SJSA1 (cell line): ENCODE measurements at regions not wholly inside any gene's neighbourhood (a gene's known extent, or its start where the extent isn't known, plus 50 kb on each side); places are given as distances from the start of the nearest gene placed in this dataset.

Source experiments
- DNase-seq, 2 experiments: peaks; one replicate each; pipeline ENCODE4 v3.0.0-alpha.2; 2015 to 2020; ENCODE audit warnings: low spot score in 2 of 2, low read depth in 1 of 2
- H3K27ac ChIP-seq: fragments of 250-450 bp; sonication (Bioruptor Pico); 2 replicates; pipeline ENCODE4 v1.5.1; 2020; ENCODE audit warnings: mild to moderate bottlenecking, moderate library complexity
- H3K27me3 ChIP-seq: fragments of 250-450 bp; sonication (Bioruptor Pico); replicated peaks from 2 replicates; pipeline ENCODE4 v1.5.1; 2020; ENCODE audit warnings: mild to moderate bottlenecking, moderate library complexity
- H3K36me3 ChIP-seq: fragments of 250-450 bp; sonication (Bioruptor Pico); 2 replicates; pipeline ENCODE4 v1.5.1; 2020; ENCODE audit warnings: mild to moderate bottlenecking
- H3K4me1 ChIP-seq: fragments of 250-450 bp; sonication (Bioruptor Pico); replicated peaks from 2 replicates; pipeline ENCODE4 v1.6.1; 2021; ENCODE audit warnings: mild to moderate bottlenecking
- H3K4me3 ChIP-seq: fragments of 250-450 bp; sonication (Bioruptor Pico); 2 replicates; pipeline ENCODE4 v1.5.1; 2020; ENCODE audit warnings: mild to moderate bottlenecking
- H3K9me3 ChIP-seq: fragments of 250-450 bp; sonication (Bioruptor Pico); replicated peaks from 2 replicates; pipeline ENCODE4 v1.5.1; 2020; ENCODE audit warnings: mild to moderate bottlenecking

GRCh38 chr18:56326336-56327072 is 311.9 kb downstream of the TXNL1 start:
- DNase-seq, result no peak
- peaks cover 3% of the 10 kb centered on the region; the same call in 1 of the 2 replicates for H3K9me3 ChIP-seq
- no peak overlapping the region for H3K4me3 ChIP-seq
- no peaks in the 10 kb centered on the region for H3K27me3 ChIP-seq
- H3K36me3 ChIP-seq, result no peaks in the 10 kb centered on the region
- peaks cover 9% of the 10 kb centered on the region for H3K4me1 ChIP-seq
- H3K27ac ChIP-seq, result no peak overlapping the region

DNA sequence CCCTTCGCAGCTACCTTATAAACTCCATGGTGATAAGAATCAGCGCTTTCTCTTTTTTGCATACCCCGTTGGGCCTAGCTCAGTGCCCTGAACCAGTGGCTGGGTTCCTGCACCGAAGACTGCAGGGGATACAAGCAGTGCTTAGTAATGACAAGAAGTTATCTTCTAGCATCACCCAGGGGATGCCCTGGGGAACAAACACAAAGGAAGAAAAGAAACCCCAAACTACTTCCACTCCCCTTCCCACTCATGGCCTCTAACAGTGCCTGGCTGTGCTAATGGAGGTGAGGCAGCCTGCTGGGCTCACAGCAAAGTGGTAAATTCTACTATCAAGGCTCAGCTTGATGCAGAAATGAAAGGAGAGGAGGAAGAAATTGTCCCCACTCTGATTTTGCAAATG is 314.7 kb downstream of the TXNL1 start:
- H3K4me1 ChIP-seq, result no peaks in the 10 kb centered on the region
- no peaks in the 10 kb centered on the region for H3K27me3 ChIP-seq
- no peaks in the 10 kb centered on the region for H3K9me3 ChIP-seq
- no peak overlapping the region for H3K27ac ChIP-seq
- DNase-seq, result no peak
- no peaks in the 10 kb centered on the region for H3K36me3 ChIP-seq
- H3K4me3 ChIP-seq, result no peak overlapping the region

DNA sequence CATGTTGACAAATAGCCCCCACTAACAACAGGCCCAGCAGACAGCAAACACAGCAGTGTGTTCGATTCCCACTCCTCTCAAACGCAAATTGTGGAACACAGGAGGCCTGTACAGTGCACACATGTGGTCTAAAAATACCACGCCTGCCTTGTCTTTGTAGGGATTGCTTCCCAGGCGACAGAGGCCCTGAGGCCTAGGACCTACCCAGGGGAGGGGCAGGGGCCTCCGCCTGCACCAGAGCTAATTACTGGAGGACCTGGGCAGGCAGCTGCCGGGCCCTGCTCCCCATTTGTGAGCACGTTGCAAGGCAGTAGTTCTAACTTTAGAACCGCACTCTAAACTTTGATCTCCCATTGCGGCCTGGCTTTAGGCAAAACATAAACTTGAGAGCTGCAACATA is 316.0 kb downstream of the TXNL1 start:
- no peak overlapping the region for H3K27ac ChIP-seq

DNA sequence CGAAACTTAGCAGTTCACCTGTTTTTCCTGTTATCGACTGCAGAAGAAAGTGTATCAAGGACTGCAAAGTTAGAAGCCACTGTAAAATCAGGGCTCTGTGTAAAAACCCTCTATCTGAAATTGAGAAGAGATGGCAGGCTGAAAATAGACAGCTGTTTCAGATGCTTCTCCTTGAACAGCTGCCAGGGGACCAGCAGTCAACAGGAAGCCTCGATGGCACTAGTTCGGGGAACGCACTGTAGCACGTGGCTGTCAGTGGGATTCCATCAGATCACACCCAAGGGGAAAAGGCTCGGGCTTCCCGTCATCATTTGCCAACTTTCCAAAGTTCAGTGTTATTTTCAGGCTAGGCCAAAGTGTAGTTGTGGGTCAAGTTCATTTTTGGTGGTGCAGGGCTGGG is 316.9 kb downstream of the TXNL1 start:
- H3K4me3 ChIP-seq, result no peak overlapping the region
- H3K36me3 ChIP-seq, result no peaks in the 10 kb centered on the region
- no peaks in the 10 kb centered on the region for H3K4me1 ChIP-seq
- no peak overlapping the region for H3K27ac ChIP-seq
- H3K9me3 ChIP-seq, result no peaks in the 10 kb centered on the region
- DNase-seq, result no peak
- H3K27me3 ChIP-seq, result no peaks in the 10 kb centered on the region

More for the DNA sequence above, 316.0 kb downstream of the TXNL1 start:
- Histone ChIP-seq H3K4me1 (no peaks in the 10 kb centered on the region), H3K9me3 (no peaks in the 10 kb centered on the region), H3K36me3 (no peaks in the 10 kb centered on the region), H3K27me3 (no peaks in the 10 kb centered on the region), H3K4me3 (no peak overlapping the region)
- DNase-seq, result no peak

GRCh38 chr18:56319953-56320352 is 318.4 kb downstream of the TXNL1 start:
- Histone ChIP-seq H3K27me3 (no peaks in the 10 kb centered on the region), H3K4me1 (peaks cover 4% of the 10 kb centered on the region), H3K4me3 (no peak overlapping the region), H3K27ac (no peak overlapping the region), H3K36me3 (no peaks in the 10 kb centered on the region), H3K9me3 (no peaks in the 10 kb centered on the region)
- DNase-seq, result no peak

DNA sequence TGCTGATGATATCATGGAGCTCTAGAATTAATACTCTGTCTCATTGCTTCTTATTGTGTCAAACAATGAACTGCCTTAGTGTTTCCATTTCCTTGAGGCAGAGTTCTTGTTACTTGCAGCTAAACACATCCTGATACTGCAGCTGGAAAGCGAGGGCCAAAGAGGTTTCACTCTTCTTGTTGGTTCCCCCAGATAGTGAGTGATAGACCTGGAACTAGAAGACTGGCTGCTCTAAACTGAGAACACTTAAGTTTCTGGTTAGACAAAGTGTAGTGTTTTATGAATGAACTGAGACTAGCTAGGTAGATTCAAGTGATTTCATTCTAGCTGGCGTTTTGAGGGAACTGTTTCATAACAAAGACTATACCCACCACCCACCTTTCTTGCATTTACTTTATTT is 321.7 kb downstream of the TXNL1 start:
- no peak for DNase-seq
- Histone ChIP-seq H3K4me3 (no peak overlapping the region), H3K9me3 (no peaks in the 10 kb centered on the region), H3K4me1 (peaks cover 4% of the 10 kb centered on the region), H3K36me3 (no peaks in the 10 kb centered on the region), H3K27me3 (no peaks in the 10 kb centered on the region), H3K27ac (no peak overlapping the region)

GRCh38 chr18:56315363-56315762 is 323.0 kb downstream of the TXNL1 start:
- DNase-seq, result peak in 1 of 2 experiments; percentile 7

DNA sequence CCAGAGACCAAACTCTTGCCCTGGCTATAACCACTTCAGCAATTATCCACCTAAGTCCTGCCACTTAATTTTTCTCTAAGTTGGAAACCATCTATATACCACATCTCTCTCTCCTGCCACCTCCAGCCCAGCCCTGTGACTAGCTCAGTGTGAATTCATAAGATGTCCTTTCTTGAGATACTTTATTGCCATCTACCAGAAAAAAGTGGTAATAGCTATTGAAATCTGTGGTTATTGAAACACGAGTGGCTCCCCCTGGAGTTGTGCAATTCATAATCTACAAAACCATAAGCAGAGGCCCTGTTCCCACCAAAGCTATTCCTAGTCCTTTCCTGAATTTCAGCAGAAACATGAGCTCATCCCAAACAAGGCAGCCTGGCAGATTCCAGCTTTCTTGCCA is 324.0 kb downstream of the TXNL1 start:
- H3K4me3 ChIP-seq, result no peak overlapping the region
- DNase-seq, result no peak
- no peaks in the 10 kb centered on the region for H3K36me3 ChIP-seq
- peaks cover 4% of the 10 kb centered on the region for H3K4me1 ChIP-seq
- H3K9me3 ChIP-seq, result no peaks in the 10 kb centered on the region
- no peak overlapping the region for H3K27ac ChIP-seq
- H3K27me3 ChIP-seq, result no peaks in the 10 kb centered on the region

More at GRCh38 chr18:56315363-56315762, 323.0 kb downstream of the TXNL1 start:
- H3K4me1 ChIP-seq, result peaks cover 4% of the 10 kb centered on the region
- H3K9me3 ChIP-seq, result no peaks in the 10 kb centered on the region
- no peaks in the 10 kb centered on the region for H3K36me3 ChIP-seq
- H3K27ac ChIP-seq, result no peak overlapping the region
- H3K27me3 ChIP-seq, result no peaks in the 10 kb centered on the region
- no peak overlapping the region for H3K4me3 ChIP-seq

DNA sequence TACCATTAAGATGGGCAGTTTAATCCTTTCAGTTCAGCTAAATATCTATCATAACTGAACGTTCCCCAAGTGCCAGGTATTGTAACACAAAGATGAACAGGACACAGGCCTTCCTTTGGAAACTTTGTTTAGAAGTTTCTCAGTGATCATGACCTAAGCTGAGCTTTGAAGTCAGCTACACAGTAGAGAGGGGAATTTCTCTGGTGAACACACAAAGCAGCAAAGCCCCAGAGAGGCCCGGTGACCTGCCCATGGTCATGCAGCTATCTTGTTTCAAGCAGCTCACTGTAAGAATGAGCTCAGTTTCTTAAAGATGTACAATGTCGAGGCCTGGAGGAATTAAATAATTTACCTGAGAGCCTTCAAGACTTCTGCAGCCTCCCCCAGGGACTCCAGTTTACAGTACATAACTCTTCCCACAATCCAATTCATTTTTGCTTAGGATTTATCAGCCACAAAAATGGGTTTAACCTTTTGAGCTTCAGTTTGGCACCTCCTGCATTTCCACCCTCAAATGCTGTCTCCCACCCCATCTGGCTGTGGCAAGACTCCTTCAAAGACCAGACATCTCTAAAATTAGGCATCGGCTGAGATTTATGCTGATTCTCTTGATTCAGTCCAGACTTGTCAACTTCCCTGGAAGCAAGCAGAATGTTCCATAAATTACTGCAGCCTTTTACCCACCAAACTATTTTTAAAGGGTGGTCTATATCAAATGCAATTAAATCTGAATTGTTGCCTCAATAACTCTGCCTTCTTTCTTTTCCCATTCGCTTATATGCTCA is 325.6 kb downstream of the TXNL1 start:
- H3K27ac ChIP-seq, result no peak overlapping the region
- no peaks in the 10 kb centered on the region for H3K27me3 ChIP-seq
- H3K9me3 ChIP-seq, result no peaks in the 10 kb centered on the region
- DNase-seq, result no peak
- peaks cover 4% of the 10 kb centered on the region for H3K4me1 ChIP-seq
- no peaks in the 10 kb centered on the region for H3K36me3 ChIP-seq
- no peak overlapping the region for H3K4me3 ChIP-seq

- 0 out of 2 replicates have a peak, but pooled peaks cover 2% of the 10 kb centered on the region for H3K9me3 ChIP-seq
- no peaks in the 10 kb centered on the region for H3K36me3 ChIP-seq
- no peak for DNase-seq
- H3K4me3 ChIP-seq, result no peak overlapping the region
- no peak overlapping the region for H3K27ac ChIP-seq
- no peaks in the 10 kb centered on the region for H3K4me1 ChIP-seq
- H3K27me3 ChIP-seq, result no peaks in the 10 kb centered on the region
Observed at GRCh38 chr18:56309104-56309503, 329.3 kb downstream of the TXNL1 start.

DNA sequence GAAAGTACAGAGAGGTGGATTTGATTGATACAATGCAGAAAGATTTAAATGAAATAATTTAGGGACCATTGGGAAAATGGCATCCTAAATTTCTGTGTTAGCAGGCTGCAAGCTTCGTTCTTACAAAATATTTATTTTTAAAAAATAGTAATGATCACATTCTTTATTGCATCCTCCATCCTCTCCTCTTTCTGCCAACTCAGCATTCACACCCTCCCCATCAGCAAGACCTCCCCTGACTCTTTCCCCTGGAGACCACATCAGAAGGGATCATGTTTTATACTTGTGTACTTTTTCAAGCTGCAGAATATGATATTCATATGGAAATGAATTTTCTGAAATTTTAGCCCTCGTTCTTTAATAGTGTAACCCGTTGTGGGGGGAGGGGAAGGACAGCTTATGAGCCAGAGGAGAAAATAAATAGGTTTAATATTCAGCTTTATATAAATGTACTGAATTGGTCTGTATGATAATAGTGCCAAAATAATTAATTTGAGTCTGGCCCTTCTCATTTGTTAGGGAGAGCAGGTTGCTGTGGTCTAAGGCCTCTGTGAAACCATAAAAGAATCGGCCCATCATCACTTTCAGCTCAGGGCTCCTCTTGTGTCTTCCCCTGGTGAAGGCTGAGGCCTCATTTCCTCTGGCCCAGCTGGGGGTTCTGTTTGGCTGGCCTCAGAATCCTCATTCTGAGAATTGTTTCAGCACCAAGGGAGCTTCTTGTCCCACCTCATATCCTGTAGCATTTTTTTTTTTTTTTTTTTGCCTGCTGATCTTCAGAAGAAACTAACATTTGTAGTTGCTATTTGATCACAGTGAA is 330.8 kb downstream of the TXNL1 start:
- no peak overlapping the region for H3K4me3 ChIP-seq
- no peak overlapping the region for H3K27ac ChIP-seq
- DNase-seq, result no peak
- no peaks in the 10 kb centered on the region for H3K4me1 ChIP-seq
- no peaks in the 10 kb centered on the region for H3K27me3 ChIP-seq
- H3K9me3 ChIP-seq, result 0 out of 2 replicates have a peak, but pooled peaks cover 2% of the 10 kb centered on the region
- no peaks in the 10 kb centered on the region for H3K36me3 ChIP-seq

GRCh38 chr18:56306797-56307196 is 331.6 kb downstream of the TXNL1 start:
- H3K27ac ChIP-seq, result no peak overlapping the region
- H3K4me3 ChIP-seq, result no peak overlapping the region
- no peaks in the 10 kb centered on the region for H3K36me3 ChIP-seq
- DNase-seq, result no peak
- H3K27me3 ChIP-seq, result no peaks in the 10 kb centered on the region
- no peaks in the 10 kb centered on the region for H3K4me1 ChIP-seq
- 0 out of 2 replicates have a peak, but pooled peaks cover 2% of the 10 kb centered on the region for H3K9me3 ChIP-seq

- H3K4me1 ChIP-seq, result no peaks in the 10 kb centered on the region
- H3K9me3 ChIP-seq, result 0 out of 2 replicates have a peak, but pooled peaks cover 2% of the 10 kb centered on the region
- H3K4me3 ChIP-seq, result no peak overlapping the region
- DNase-seq, result no peak
- H3K27ac ChIP-seq, result no peak overlapping the region
- no peaks in the 10 kb centered on the region for H3K36me3 ChIP-seq
- no peaks in the 10 kb centered on the region for H3K27me3 ChIP-seq
Observed at GRCh38 chr18:56305583-56305982, 332.8 kb downstream of the TXNL1 start.
